Keratinocyte (primary cell): ENCODE measurements at regions not wholly inside any gene's neighbourhood (a gene's known extent, or its start where the extent isn't known, plus 50 kb on each side); places are given as distances from the start of the nearest gene placed in this dataset.
"Not testable (repeated sequence)": the region's sequence is repeated elsewhere in the genome, so short reads cannot be mapped to it uniquely, and the experiment has no call there.

Experiments used
- DNase-seq: peaks from one replicate; pipeline ENCODE4 v3.0.0-alpha.2; 2011; ENCODE audit warnings: low read depth, missing footprints, low spot score
- FAIRE-seq: peaks from 2 replicates; lab custom pipeline; 2011; peaks lifted over from hg19 to GRCh38; lab: Jason Lieb, UNC
- H2AFZ ChIP-seq: 2 replicates; pipeline ENCODE4 v1.6.0; 2012; ENCODE audit warnings: low read length, control low read depth, inconsistent platforms; ENCODE audit not compliant: control insufficient read depth
- H3K27ac ChIP-seq: 2 replicates; pipeline ENCODE4 v1.5.1; 2011; ENCODE audit warnings: low read length; ENCODE audit not compliant: control insufficient read depth, insufficient read depth
- H3K27me3 ChIP-seq: 3 replicates; pipeline ENCODE4 v1.6.0; 2011; ENCODE audit warnings: low read length; ENCODE audit not compliant: control insufficient read depth, insufficient read depth; ENCODE audit errors: extremely low read depth
- H3K36me3 ChIP-seq, 2 experiments: 2 replicates in 1 of 2; 3 replicates in 1 of 2; pipeline ENCODE4 v1.5.1; 2011; ENCODE audit warnings: low read length in 2 of 2, mild to moderate bottlenecking in 1 of 2; ENCODE audit not compliant: control insufficient read depth in 2 of 2, insufficient read depth in 2 of 2; ENCODE audit errors: extremely low read depth in 1 of 2
- H3K4me1 ChIP-seq: 3 replicates; pipeline ENCODE4 v1.5.1; 2011; ENCODE audit warnings: low read length; ENCODE audit not compliant: control insufficient read depth, insufficient read depth; ENCODE audit errors: extremely low read depth
- H3K4me2 ChIP-seq: 3 replicates; pipeline ENCODE4 v1.6.0; 2011; ENCODE audit warnings: low read depth, low read length; ENCODE audit not compliant: control insufficient read depth, insufficient read depth; ENCODE audit errors: extremely low read depth
- H3K4me3 ChIP-seq, 3 experiments: fragments of 200-600 bp in 1 of 3; sonication (generic) in 1 of 3; 2 replicates in 2 of 3; 3 replicates in 1 of 3; pipeline ENCODE4 v1.5.1; 2011 to 2016; ENCODE audit warnings: low read length in 3 of 3, mild to moderate bottlenecking in 3 of 3, control low read depth in 2 of 3, inconsistent platforms in 1 of 3, low read depth in 1 of 3, mixed read lengths in 1 of 3, mixed run types in 1 of 3, moderate library complexity in 1 of 3; ENCODE audit not compliant: control insufficient read depth in 2 of 3, insufficient read depth in 2 of 3; ENCODE audit errors: extremely low read depth in 1 of 3
- H3K79me2 ChIP-seq: 2 replicates; pipeline ENCODE4 v1.6.0; 2012; ENCODE audit warnings: low read length; ENCODE audit not compliant: control insufficient read depth, insufficient read depth
- H3K9ac ChIP-seq: 3 replicates; pipeline ENCODE4 v1.6.0; 2011; ENCODE audit warnings: low read length; ENCODE audit not compliant: control insufficient read depth, insufficient read depth; ENCODE audit errors: extremely low read depth
- H3K9me1 ChIP-seq: 3 replicates; pipeline ENCODE4 v1.6.0; 2011; ENCODE audit warnings: low read length; ENCODE audit not compliant: control insufficient read depth, insufficient read depth; ENCODE audit errors: extremely low read depth
- H3K9me3 ChIP-seq: 2 replicates; pipeline ENCODE4 v1.5.1; 2012; ENCODE audit warnings: low read depth, low read length; ENCODE audit not compliant: control insufficient read depth
- H4K20me1 ChIP-seq: 3 replicates; pipeline ENCODE4 v1.6.0; 2011; ENCODE audit warnings: low read length; ENCODE audit not compliant: control insufficient read depth, insufficient read depth; ENCODE audit errors: extremely low read depth
- EZH2 ChIP-seq: IDR thresholded peaks from one replicate; pipeline ENCODE4 v1.6.1; 2012; ENCODE audit warnings: inconsistent platforms, mild to moderate bottlenecking, low read length, moderate library complexity
- dilution Hi-C: fragments of 300-500 bp; cut with MboI; formaldehyde crosslinking; loops from one replicate; pipeline ENCODE4 v1.7.0; 2020; ENCODE audit warnings: low sequenced_read_pairs; ENCODE audit not compliant: extremely low pct_ligation_motif_present
- TF ChIP-seq, protein P1 (sequence below), 3 experiments: IDR thresholded peaks in 1 of 3; conservative IDR thresholded peaks in 1 of 3; optimal IDR thresholded peaks in 1 of 3; 2 replicates in 2 of 3; 3 replicates in 1 of 3; pipeline versions ENCODE3 to v1.5.1; 2011; ENCODE audit warnings: low read length in 3 of 3, mild to moderate bottlenecking in 3 of 3, moderate library complexity in 2 of 3, control low read depth in 1 of 3, inconsistent platforms in 1 of 3; ENCODE audit not compliant: insufficient read depth in 2 of 3; ENCODE audit errors: extremely low read depth in 1 of 3

DNA sequence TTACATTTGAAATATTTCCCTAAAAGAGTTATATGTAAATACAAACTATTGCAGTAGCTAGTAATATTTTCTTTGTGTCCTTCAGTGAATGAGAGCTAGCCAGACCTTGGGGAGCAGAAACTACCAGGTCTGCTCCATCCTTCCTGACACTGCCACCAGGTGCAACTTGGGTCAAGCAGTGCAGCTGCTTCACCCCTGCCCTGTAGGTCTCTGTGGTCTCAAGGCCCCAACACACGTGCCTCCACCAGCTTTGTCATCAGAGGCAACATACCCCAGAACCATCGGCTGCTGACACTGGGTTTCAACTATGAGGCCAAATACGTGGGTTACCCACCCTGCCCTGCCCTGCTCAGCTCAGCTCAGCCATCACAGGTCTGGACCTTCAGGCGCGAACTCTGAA is 181.6 kb downstream of the FCRL5 start:
- FAIRE-seq: no peak
- Histone ChIP-seq H4K20me1 (no peaks in the 10 kb centered on the region), H3K9ac (no peak overlapping the region), H3K4me2 (no peak overlapping the region), H3K36me3 (no peaks in the 10 kb centered on the region), H3K79me2 (no peaks in the 10 kb centered on the region), H3K27ac (no peak overlapping the region), H3K4me1 (no peaks in the 10 kb centered on the region), H3K27me3 (no peaks in the 10 kb centered on the region), H3K9me1 (no peaks in the 10 kb centered on the region), H2AFZ (no peak overlapping the region), H3K9me3 (no peaks in the 10 kb centered on the region), H3K4me3 (no peak overlapping the region)
- dilution Hi-C loops: loop anchor here (25.0 kb wide), 1 partner anchor 117 kb away; no protein-coding TSS in a partner anchor
- TF ChIP-seq, protein P1, sequence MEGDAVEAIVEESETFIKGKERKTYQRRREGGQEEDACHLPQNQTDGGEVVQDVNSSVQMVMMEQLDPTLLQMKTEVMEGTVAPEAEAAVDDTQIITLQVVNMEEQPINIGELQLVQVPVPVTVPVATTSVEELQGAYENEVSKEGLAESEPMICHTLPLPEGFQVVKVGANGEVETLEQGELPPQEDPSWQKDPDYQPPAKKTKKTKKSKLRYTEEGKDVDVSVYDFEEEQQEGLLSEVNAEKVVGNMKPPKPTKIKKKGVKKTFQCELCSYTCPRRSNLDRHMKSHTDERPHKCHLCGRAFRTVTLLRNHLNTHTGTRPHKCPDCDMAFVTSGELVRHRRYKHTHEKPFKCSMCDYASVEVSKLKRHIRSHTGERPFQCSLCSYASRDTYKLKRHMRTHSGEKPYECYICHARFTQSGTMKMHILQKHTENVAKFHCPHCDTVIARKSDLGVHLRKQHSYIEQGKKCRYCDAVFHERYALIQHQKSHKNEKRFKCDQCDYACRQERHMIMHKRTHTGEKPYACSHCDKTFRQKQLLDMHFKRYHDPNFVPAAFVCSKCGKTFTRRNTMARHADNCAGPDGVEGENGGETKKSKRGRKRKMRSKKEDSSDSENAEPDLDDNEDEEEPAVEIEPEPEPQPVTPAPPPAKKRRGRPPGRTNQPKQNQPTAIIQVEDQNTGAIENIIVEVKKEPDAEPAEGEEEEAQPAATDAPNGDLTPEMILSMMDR (optimal IDR thresholded peaks at IDR 0.05 in 1 of 3, IDR thresholded peaks at IDR 0.05 in 1 of 3, conservative IDR thresholded peaks at IDR 0.05 in 1 of 3; ENCODE audit: extremely low read depth in 1 of 3, insufficient read depth in 2 of 3, low read length in 3 of 3): no peak
- TF ChIP-seq EZH2: no peak
- no peak for DNase-seq

GRCh38 chr1:157369808-157370521 is 182.3 kb downstream of the FCRL5 start:
- no peaks in the 10 kb centered on the region for H3K36me3 ChIP-seq
- TF ChIP-seq, protein P1 (optimal IDR thresholded peaks at IDR 0.05 in 1 of 3, IDR thresholded peaks at IDR 0.05 in 1 of 3, conservative IDR thresholded peaks at IDR 0.05 in 1 of 3; ENCODE audit: extremely low read depth in 1 of 3, insufficient read depth in 2 of 3, low read length in 3 of 3): peak; percentile 74 to 81 (median 80)
- no peak for TF ChIP-seq EZH2
- no peaks in the 10 kb centered on the region for H3K4me1 ChIP-seq
- no peak overlapping the region for H2AFZ ChIP-seq
- peak; percentile 76 for FAIRE-seq
- H3K79me2 ChIP-seq: no peaks in the 10 kb centered on the region
- dilution Hi-C loops: loop anchor here (25.0 kb wide), 1 partner anchor 117 kb away; no protein-coding TSS in a partner anchor
- no peaks in the 10 kb centered on the region for H3K27me3 ChIP-seq
- H3K9ac ChIP-seq: no peak overlapping the region
- H3K4me3 ChIP-seq: no peak overlapping the region
- H4K20me1 ChIP-seq: no peaks in the 10 kb centered on the region
- no peaks in the 10 kb centered on the region for H3K9me1 ChIP-seq
- no peak overlapping the region for H3K27ac ChIP-seq
- no peak for DNase-seq
- no peaks in the 10 kb centered on the region for H3K9me3 ChIP-seq
- no peak overlapping the region for H3K4me2 ChIP-seq

- not testable (repeated sequence) for H4K20me1 ChIP-seq, H3K4me3 ChIP-seq, H3K9ac ChIP-seq, H3K27me3 ChIP-seq, FAIRE-seq, H3K4me2 ChIP-seq, H3K4me1 ChIP-seq, H3K79me2 ChIP-seq, DNase-seq, H3K36me3 ChIP-seq, H3K9me1 ChIP-seq, H2AFZ ChIP-seq, H3K9me3 ChIP-seq, H3K27ac ChIP-seq
- dilution Hi-C loops: loop anchor here (25.0 kb wide), 1 partner anchor 118 kb away; no protein-coding TSS in a partner anchor
These were observed 183.4 kb downstream of the FCRL5 start for GRCh38 chr1:157368941-157369340.
